Esophagus (tissue), 2 donors: ENCODE measurements at regions not wholly inside any gene's neighbourhood (a gene's known extent, or its start where the extent isn't known, plus 50 kb on each side); places are given as distances from the start of the nearest gene placed in this dataset.

ENCODE experiments used
- H3K27ac ChIP-seq, 2 donors: one replicate each; pipeline ENCODE4 v1.5.1; 2013; ENCODE audit warnings: low read depth in 2 of 2, mild to moderate bottlenecking in 2 of 2, inconsistent platforms in 1 of 2, low read length in 1 of 2, moderate library complexity in 1 of 2
- H3K27me3 ChIP-seq, 2 donors: one replicate each; pipeline ENCODE4 v1.6.1; 2013; ENCODE audit warnings: low read length in 2 of 2, control low read depth in 1 of 2, mild to moderate bottlenecking in 1 of 2; ENCODE audit not compliant: insufficient read depth in 2 of 2, control insufficient read depth in 1 of 2
- H3K36me3 ChIP-seq, 2 donors: one replicate each; pipeline ENCODE4 v1.6.1; 2013; ENCODE audit warnings: low read length in 1 of 2; ENCODE audit not compliant: control insufficient read depth in 2 of 2, insufficient read depth in 2 of 2
- H3K4me1 ChIP-seq, 2 donors: one replicate each; pipeline ENCODE4 v1.6.1; 2013; ENCODE audit warnings: low read length in 1 of 2; ENCODE audit not compliant: control insufficient read depth in 2 of 2, insufficient read depth in 2 of 2
- H3K4me3 ChIP-seq, 2 donors: one replicate each; pipeline ENCODE4 v1.5.1; 2013; ENCODE audit warnings: low read length in 2 of 2, mild to moderate bottlenecking in 2 of 2, low read depth in 1 of 2, moderate library complexity in 1 of 2
- H3K9me3 ChIP-seq, 2 donors: one replicate each; pipeline ENCODE4 v1.6.1; 2013; ENCODE audit warnings: mild to moderate bottlenecking in 2 of 2, low read depth in 1 of 2, low read length in 1 of 2, moderate library complexity in 1 of 2; ENCODE audit not compliant: control insufficient read depth in 2 of 2, insufficient read depth in 1 of 2
- WGBS, 2 donors: extraction: QIAGEN DNeasy Blood & Tissue Kit; methylation state at CpG; one replicate each; pipeline ENCODE4 v1.1.7; 2013; 5-methylcytosine and 5-hydroxymethylcytosine counted together
- donor health status: healthy with polysubstance abuse.
- donor health status: Bipolar disorder and iron deficiency.

GRCh38 chr2:134150760-134151159, 103.1 kb upstream of the MGAT5 start:
- WGBS, 2 donors = 96% methylated on average over 3 of the region's 3 CpGs
- H3K36me3 ChIP-seq = peaks cover 0 to 5% of the 10 kb centered on the region in 2 donors
- no peaks in the 10 kb centered on the region for H3K27me3 ChIP-seq
- no peak overlapping the region for H3K4me3 ChIP-seq
- peaks cover 2 to 6% of the 10 kb centered on the region in 2 donors for H3K4me1 ChIP-seq
- no peaks in the 10 kb centered on the region for H3K9me3 ChIP-seq
- H3K27ac ChIP-seq = no peak overlapping the region

DNA sequence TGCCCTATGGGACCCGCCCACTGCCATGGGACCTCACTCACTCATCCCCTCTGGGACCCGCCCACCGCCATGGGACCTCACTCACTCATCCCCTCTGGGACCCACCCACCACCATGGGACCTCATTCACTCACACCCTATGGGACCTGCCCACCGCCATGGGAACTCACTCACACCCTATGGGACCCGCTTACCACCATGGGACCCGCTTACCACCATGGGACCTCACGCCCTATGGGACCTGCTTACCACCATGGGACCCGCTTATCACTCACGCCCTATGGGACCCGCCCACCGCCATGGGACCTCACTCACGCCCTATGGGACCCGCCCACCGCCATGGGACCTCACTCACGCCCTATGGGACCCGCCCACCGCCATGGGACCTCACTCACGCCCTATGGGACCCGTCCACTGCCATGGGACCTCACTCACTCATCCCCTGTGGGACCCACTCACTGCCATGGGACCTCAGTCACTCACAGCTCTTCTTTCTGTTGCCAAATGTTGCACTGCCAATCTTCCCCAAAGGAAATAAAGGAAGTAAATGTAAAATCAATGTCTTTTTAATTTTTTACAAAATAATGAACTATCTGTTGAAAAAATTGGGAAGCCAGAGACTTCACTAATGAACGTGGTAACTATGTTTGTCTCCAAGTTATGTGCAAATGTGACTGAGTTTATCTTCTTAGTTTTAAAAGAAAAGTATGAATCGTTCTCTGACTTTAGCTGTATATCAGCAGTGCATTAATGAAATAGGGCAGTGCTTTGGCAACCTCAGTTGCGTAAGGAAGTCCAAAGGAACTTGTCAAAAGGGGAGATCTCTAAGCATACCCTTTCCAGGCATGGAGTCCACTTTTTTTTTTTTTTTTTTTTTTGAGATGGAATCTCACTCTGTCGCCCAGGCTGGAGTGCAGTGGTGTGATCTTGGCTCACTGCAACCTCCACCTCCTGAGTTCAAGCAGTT, 101.5 kb upstream of the MGAT5 start:
- H3K27ac ChIP-seq = no peak overlapping the region
- 96 to 98% methylated on average over 22 to 23 of the region's 23 CpGs for WGBS, 2 donors

DNA sequence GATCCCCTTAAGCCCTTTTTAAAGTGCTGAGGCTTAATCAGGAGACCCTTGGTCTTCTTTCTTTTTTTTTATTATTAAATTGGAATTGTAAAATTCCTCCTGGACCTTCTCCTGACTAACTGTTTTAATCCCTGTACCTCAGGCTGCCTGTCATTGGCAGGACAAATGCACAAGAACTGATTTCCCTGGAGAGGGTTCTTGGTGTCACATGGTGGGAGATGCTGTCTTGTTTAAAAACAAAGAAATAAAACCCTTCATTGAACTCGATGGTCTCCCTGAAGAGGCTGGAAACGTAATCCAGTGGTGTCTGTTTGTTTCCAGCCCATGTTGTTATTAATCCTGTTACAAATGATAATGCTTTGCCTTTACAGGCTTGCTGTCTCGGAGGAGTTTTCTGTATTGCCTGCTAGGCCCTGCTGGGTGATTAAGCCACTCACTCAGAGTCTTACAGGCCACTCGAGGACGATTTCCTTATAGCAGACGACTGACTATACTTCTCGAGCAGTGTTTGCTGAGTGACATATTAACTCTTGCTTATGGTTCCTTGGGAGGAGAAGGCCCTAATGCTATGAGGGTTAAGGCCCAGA, 100.5 kb upstream of the MGAT5 start:
- H3K36me3 ChIP-seq = peaks cover 0 to 5% of the 10 kb centered on the region in 2 donors
- H3K27me3 ChIP-seq = no peaks in the 10 kb centered on the region
- H3K9me3 ChIP-seq = no peaks in the 10 kb centered on the region
- 84 to 92% methylated on average over 7 of the region's 7 CpGs for WGBS, 2 donors
- H3K4me1 ChIP-seq = peaks cover 2 to 3% of the 10 kb centered on the region in 2 donors
- H3K27ac ChIP-seq = no peak overlapping the region
- H3K4me3 ChIP-seq = no peak overlapping the region

More for the DNA sequence above, 101.5 kb upstream of the MGAT5 start:
- Histone ChIP-seq H3K36me3 (peaks cover 0 to 5% of the 10 kb centered on the region in 2 donors), H3K9me3 (no peaks in the 10 kb centered on the region), H3K27me3 (no peaks in the 10 kb centered on the region), H3K4me3 (no peak overlapping the region), H3K4me1 (peaks cover 2 to 3% of the 10 kb centered on the region in 2 donors)

GRCh38 chr2:134154246-134154645, 99.6 kb upstream of the MGAT5 start:
- 50 to 58% methylated on average over 7 of the region's 7 CpGs for WGBS, 2 donors
- no peaks in the 10 kb centered on the region for H3K9me3 ChIP-seq

DNA sequence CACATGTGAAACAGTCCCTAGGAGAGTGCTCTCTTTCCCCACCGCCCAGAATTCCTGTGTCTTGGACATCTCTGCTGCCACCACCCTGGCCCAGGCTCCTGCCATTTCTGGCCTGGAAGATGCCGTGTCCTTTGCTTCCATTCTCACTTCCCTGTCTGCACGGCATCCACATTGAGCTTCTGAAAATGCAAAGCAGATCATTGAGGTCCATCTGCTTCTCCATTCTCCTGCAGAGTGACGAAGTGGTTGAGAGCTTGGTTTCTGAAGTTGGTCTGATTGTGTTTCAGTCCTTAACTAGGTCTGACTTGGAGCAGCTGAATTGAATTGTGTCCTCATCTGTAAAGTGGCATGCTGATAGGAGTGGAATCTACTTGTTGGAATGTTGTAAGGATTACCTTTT, 98.7 kb upstream of the MGAT5 start:
- no peak overlapping the region for H3K4me3 ChIP-seq
- H3K27me3 ChIP-seq = no peaks in the 10 kb centered on the region
- H3K27ac ChIP-seq = no peak overlapping the region
- WGBS, 2 donors = 92 to 93% methylated on average over 4 of the region's 4 CpGs
- peaks cover 0 to 5% of the 10 kb centered on the region in 2 donors for H3K36me3 ChIP-seq
- no peaks in the 10 kb centered on the region for H3K9me3 ChIP-seq
- peaks cover under 1 to 2% of the 10 kb centered on the region in 2 donors for H3K4me1 ChIP-seq

More at GRCh38 chr2:134154246-134154645, 99.6 kb upstream of the MGAT5 start:
- H3K27me3 ChIP-seq = no peaks in the 10 kb centered on the region
- H3K4me3 ChIP-seq = no peak overlapping the region
- H3K4me1 ChIP-seq = peaks cover 2 to 3% of the 10 kb centered on the region in 2 donors
- no peak overlapping the region for H3K27ac ChIP-seq
- peaks cover 0 to 5% of the 10 kb centered on the region in 2 donors for H3K36me3 ChIP-seq

DNA sequence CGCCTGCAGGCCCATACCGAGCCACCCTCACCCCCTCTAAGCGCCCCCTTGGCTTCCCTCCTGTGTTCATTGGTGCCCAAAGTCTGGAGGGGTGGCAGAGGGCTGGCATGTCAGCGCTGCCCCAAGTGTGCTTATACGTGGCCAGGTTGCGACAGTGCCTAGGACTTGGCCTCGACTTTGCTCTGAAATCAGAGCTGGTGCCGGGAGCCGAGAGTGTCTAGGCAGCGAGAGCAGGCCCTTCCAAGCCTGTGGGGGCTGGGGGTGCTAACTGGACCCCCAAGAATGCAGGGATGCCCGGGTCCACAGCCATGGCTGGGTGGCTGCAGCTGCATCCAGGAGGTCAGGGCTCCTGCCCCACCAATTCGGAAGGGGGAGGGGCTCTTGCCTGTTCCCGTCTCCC, 95.6 kb upstream of the MGAT5 start:
- no peak overlapping the region for H3K4me3 ChIP-seq
- H3K9me3 ChIP-seq = no peaks in the 10 kb centered on the region
- WGBS, 2 donors = 93 to 94% methylated on average over 13 of the region's 13 CpGs
- no peaks in the 10 kb centered on the region for H3K36me3 ChIP-seq
- peaks cover 0 to 6% of the 10 kb centered on the region in 2 donors for H3K4me1 ChIP-seq
- H3K27me3 ChIP-seq = no peaks in the 10 kb centered on the region
- no peak overlapping the region for H3K27ac ChIP-seq

DNA sequence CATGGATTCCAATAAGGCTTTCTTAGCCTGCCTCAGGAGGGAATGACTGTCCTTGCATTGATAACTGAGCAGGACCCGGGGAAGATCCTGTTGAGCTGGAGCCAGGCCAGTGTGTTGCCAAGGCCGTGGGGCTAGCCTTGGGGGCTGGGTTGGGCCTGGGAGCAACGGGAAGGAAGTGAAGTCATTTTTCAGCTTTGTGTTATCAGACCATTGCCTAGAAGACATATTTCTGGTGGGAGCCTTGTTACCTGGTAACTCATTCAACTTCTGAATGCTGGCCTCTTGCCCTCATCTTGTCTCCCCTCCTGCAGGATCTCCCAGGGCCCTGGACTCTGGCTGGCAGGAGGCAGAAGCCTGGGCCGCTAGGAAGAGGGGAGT, 92.7 kb upstream of the MGAT5 start:
- Histone ChIP-seq H3K4me3 (no peak overlapping the region), H3K9me3 (no peaks in the 10 kb centered on the region), H3K36me3 (no peaks in the 10 kb centered on the region), H3K27ac (no peak overlapping the region), H3K4me1 (peaks cover 0 to 5% of the 10 kb centered on the region in 2 donors), H3K27me3 (no peaks in the 10 kb centered on the region)
- 43 to 49% methylated on average over 4 of the region's 4 CpGs for WGBS, 2 donors

GRCh38 chr2:134163336-134163735, 90.5 kb upstream of the MGAT5 start:
- Histone ChIP-seq H3K4me1 (peaks cover 0 to 5% of the 10 kb centered on the region in 2 donors), H3K36me3 (no peaks in the 10 kb centered on the region), H3K27me3 (no peaks in the 10 kb centered on the region), H3K4me3 (no peak overlapping the region), H3K9me3 (no peaks in the 10 kb centered on the region), H3K27ac (no peak overlapping the region)
- 91 to 96% methylated on average over 4 of the region's 4 CpGs for WGBS, 2 donors

GRCh38 chr2:134164306-134164705, 89.6 kb upstream of the MGAT5 start:
- Histone ChIP-seq H3K4me3 (no peak overlapping the region), H3K36me3 (no peaks in the 10 kb centered on the region), H3K9me3 (no peaks in the 10 kb centered on the region), H3K27me3 (no peaks in the 10 kb centered on the region), H3K27ac (no peak overlapping the region), H3K4me1 (peaks cover 0 to 5% of the 10 kb centered on the region in 2 donors)
